ENCODE measurements at regions not wholly inside any gene's neighbourhood (a gene's known extent, or its start where the extent isn't known, plus 50 kb on each side); places are given as distances from the start of the nearest gene placed in this dataset.

GRCh38 chr4:104577405-104577804 lies 82.7 kb upstream of the CXXC4 start:
- TF ChIP-seq POLR2A (IDR thresholded peaks at IDR 0.05), result no peak
- TF ChIP-seq CTCF (IDR thresholded peaks at IDR 0.05), result no peak

Data from adrenal gland (tissue), 5 donors.